Right cardiac atrium (tissue), 5 donors: ENCODE measurements at regions not wholly inside any gene's neighbourhood (a gene's known extent, or its start where the extent isn't known, plus 50 kb on each side); places are given as distances from the start of the nearest gene placed in this dataset.

Source experiments
- ATAC-seq, 2 donors: fragments of 200-7000 bp; cut with Tn5 transposase; one replicate each; pipeline versions ENCODE4 v1.8.0 to v1.9.1; 2020; ENCODE audit warnings: moderate library complexity in 2 of 2, mild to moderate bottlenecking in 1 of 2
- DNase-seq, 3 donors: peaks; one replicate each; pipeline ENCODE4 v3.0.0-alpha.2; 2020
- H3K27ac ChIP-seq: one replicate; pipeline ENCODE4 v1.5.1; 2013; ENCODE audit warnings: mild to moderate bottlenecking, low read length, control low read depth, moderate library complexity
- H3K27me3 ChIP-seq: one replicate; pipeline ENCODE4 v1.6.1; 2013; ENCODE audit not compliant: control insufficient read depth, insufficient read depth
- H3K4me1 ChIP-seq: one replicate; pipeline ENCODE4 v1.6.1; 2013; ENCODE audit warnings: low read length; ENCODE audit not compliant: control insufficient read depth, insufficient read depth
- H3K4me3 ChIP-seq: one replicate; pipeline ENCODE4 v1.5.1; 2013; ENCODE audit warnings: low read length, control low read depth
- H3K9me3 ChIP-seq: one replicate; pipeline ENCODE4 v1.6.1; 2013; ENCODE audit warnings: low read length; ENCODE audit not compliant: control insufficient read depth
- WGBS: extraction: QIAGEN DNeasy Blood & Tissue Kit; methylation state at CpG from one replicate; pipeline ENCODE4 v1.1.7; 2013; 5-methylcytosine and 5-hydroxymethylcytosine counted together
- intact Hi-C, 4 donors: fragments of 100-400 bp; cut with DNase I; formaldehyde crosslinking; loops; one replicate each; pipeline versions ENCODE4 v1.11.0 to v1.14.0; 2022 to 2023
- donor health status: healthy with polysubstance abuse.
- donor health status: DM: no; HTN: yes; CAD: no.
- donor health status: DM: no; HTN: no; CAD: no.
- donor health status: DM: no; HTN: yes; CAD: no; lungs with severe emphysema.
- donor health status: DM: yes; HTN: yes; CAD: no.

DNA sequence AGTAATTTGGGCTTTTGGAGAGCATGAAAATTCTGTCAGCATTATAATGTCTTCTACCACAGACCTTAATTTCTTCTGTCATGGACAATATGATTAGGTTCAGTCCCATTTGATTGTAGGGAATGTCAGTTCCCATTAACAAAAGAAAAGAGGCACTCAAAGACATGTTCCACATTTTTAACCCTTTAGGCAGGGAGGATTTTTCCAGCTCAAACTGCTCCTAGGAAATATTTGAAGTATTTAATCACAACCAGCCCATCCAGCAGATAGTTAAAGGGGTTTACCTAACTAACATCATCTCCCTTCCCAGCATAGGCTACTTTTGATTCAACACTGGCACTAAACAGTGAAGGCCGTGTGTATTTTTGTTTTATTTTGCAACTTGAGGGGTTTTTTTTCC is 256.0 kb downstream of the DHX15 start:
- H3K27ac ChIP-seq: no peak overlapping the region
- intact Hi-C loops: no loop called here
- ATAC-seq (no peak), DNase-seq (no peak)
- no peaks in the 10 kb centered on the region for H3K27me3 ChIP-seq
- H3K4me1 ChIP-seq: no peaks in the 10 kb centered on the region
- no peaks in the 10 kb centered on the region for H3K9me3 ChIP-seq
- WGBS: 53% methylated on average over 1 of the region's 1 CpG
- H3K4me3 ChIP-seq: no peak overlapping the region

DNA sequence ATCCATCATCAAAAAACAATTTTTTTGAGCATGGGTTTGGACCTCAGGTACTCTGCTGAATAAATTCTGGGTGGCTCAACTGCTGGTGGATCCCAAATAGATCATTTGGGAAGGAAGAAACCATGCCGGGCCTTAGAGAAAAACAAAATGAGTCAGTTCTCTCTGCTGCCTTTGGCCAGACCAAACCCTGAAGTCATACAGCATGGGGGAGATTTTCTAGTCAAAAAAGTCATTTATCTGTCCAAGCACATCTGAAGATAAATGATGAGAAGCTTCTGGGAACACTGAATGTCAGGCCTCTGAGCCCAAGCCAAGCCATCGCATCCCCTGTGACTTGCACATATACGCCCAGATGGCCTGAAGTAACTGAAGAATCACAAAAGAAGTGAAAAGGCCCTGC is 261.4 kb downstream of the DHX15 start:
- ATAC-seq (no peak), DNase-seq (no peak)
- no peaks in the 10 kb centered on the region for H3K4me1 ChIP-seq
- no peak overlapping the region for H3K27ac ChIP-seq
- WGBS: 76% methylated on average over 3 of the region's 3 CpGs
- no peak overlapping the region for H3K4me3 ChIP-seq
- no peaks in the 10 kb centered on the region for H3K27me3 ChIP-seq
- no peaks in the 10 kb centered on the region for H3K9me3 ChIP-seq
- intact Hi-C loops: no loop called here

DNA sequence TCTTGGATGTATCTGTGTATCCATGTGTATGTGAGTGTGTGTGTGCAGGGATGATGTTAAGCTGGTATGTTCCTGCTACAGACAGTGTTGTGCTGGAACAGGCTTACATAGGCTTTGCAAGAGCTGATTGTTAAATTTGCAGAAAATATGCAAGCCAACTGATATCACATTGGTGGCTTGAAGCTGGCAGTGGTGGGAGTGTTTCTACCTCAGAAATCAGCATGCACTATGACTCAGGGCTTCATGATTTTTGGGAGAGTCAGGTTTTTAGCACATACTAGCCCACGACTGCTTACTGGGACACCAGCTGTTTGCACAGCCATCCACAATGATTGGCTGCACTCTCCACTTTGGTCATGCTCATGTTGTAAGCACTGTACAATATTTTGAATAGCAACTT is 261.8 kb downstream of the DHX15 start:
- DNase-seq (no peak), ATAC-seq (no peak)
- Histone ChIP-seq H3K27me3 (no peaks in the 10 kb centered on the region), H3K4me1 (no peaks in the 10 kb centered on the region), H3K9me3 (no peaks in the 10 kb centered on the region), H3K27ac (no peak overlapping the region), H3K4me3 (no peak overlapping the region)
- 63% methylated on average over 1 of the region's 1 CpG for WGBS
- intact Hi-C loops: no loop called here

DNA sequence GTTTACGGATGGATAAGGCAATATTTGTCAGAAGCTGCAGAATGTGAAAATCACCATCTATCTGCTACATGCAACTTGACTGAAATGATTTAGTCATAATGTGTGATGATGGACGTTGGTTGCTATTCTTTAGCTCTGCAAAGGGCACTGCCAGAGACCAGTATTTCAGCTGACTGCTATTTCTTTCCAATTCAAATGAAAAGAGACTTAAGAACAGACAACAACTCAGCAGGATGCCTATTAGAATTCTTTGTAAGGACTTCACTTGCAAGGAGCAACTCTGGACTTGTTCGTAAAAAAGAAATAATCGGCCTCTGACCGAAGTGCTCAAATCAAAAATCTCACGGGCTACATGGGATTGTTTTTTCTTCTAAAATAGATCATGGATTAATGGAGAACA is 262.7 kb downstream of the DHX15 start:
- ATAC-seq (no peak), DNase-seq (no peak)
- intact Hi-C loops: no loop called here
- 64% methylated on average over 6 of the region's 6 CpGs for WGBS
- no peaks in the 10 kb centered on the region for H3K27me3 ChIP-seq
- no peak overlapping the region for H3K27ac ChIP-seq
- no peak overlapping the region for H3K4me3 ChIP-seq
- no peaks in the 10 kb centered on the region for H3K9me3 ChIP-seq
- no peaks in the 10 kb centered on the region for H3K4me1 ChIP-seq

DNA sequence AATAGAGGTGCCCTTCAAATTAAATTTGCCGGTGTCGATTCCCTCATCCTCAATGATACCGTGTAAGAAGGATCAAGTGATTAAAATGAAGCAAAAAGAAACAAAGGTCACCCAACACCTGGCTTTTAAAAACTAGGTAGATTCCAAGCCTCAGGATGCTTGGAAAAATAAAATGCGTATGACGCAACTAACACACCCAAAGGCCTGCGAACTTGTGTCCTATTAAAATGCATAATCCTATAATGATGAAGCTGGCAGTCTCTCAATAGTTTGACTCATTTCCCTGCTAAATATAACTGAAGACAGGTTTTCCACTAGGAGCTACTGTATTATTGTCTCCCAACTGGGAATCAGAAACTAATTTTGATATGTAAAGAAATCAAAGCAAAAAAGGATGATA is 263.2 kb downstream of the DHX15 start:
- 55% methylated on average over 6 of the region's 6 CpGs for WGBS
- Histone ChIP-seq H3K9me3 (no peaks in the 10 kb centered on the region), H3K27me3 (no peaks in the 10 kb centered on the region), H3K4me1 (no peaks in the 10 kb centered on the region), H3K4me3 (no peak overlapping the region), H3K27ac (no peak overlapping the region)
- intact Hi-C loops: no loop called here
- no peak for DNase-seq
- ATAC-seq: no peak

DNA sequence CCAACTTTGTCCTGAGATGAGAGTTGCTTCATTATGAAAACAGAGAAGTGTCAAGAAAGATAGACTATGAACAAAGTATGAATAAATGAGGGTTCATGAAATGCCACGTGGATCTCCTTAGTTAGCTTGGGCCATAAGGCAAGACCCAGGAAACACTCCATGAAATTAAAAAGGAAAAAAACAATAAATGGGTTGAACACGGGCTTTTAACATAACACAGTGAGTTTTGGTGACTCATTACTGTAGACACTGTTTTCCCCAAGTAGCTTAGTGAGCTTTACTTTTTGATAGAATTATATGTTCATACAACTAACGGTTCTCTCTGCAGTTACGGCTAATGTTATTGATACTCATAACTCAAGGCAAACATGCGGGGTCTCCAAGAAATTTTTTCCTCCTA is 265.0 kb downstream of the DHX15 start:
- Histone ChIP-seq H3K9me3 (no peaks in the 10 kb centered on the region), H3K27me3 (no peaks in the 10 kb centered on the region)
- 81% methylated on average over 5 of the region's 5 CpGs for WGBS

DNA sequence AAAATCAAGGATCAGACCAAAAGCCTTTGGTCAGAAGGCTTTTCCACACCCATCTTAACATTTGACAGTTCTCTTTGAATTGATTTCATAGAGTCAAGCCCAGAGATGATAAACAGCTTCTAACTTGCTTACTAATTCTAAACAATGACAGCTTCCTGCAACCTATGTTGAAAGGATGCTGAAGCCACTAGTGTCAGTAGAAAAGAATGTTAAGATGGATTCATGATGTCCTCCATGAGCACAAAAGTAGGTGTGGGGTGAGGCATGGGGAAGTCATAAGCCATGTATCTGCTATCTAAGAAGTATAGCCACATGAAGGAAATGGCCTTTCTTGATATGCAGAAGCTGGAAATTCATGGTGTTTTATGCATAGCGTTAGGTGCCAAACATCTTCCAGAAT is 269.3 kb downstream of the DHX15 start:
- H3K27ac ChIP-seq: no peak overlapping the region
- H3K27me3 ChIP-seq: no peaks in the 10 kb centered on the region
- 90% methylated on average over 1 of the region's 1 CpG for WGBS

More for the DNA sequence above, 265.0 kb downstream of the DHX15 start:
- DNase-seq: no peak
- Histone ChIP-seq H3K4me1 (no peaks in the 10 kb centered on the region), H3K4me3 (no peak overlapping the region), H3K27ac (no peak overlapping the region)
- no peak for ATAC-seq
- intact Hi-C loops: no loop called here

DNA sequence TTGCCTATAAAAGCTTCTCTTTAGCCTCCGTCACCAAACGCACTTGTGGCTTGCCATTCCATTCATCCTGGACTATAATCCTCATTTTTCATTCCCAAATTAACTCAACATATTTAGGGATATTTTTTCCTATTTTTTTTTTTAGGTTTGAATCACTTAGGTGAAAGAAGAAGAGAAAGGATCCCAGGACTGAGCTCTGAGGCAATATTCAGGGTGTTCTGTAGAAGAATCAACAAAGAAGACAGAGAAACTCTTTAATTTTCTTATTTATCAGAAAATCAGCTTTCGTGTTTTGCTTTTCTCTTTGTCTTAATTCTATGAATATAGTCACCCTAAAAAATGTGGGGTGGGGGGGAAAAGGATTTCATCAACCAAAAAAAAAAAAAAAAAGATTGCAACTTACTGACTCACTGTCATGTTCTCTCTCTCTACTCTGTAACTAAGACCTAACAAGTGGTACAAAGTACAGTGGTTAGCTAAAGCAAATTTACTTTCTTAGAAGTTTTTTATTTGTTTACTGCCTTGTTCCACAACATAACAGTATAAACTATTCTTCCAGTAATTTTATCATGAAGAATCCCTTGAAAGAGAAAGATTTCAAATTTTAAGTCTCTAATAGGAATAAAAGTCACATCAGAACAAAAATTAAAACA is 272.0 kb downstream of the DHX15 start:
- intact Hi-C loops: no loop called here
- 77% methylated on average over 3 of the region's 3 CpGs for WGBS
- DNase-seq: no peak

More for the DNA sequence above, 269.3 kb downstream of the DHX15 start:
- ATAC-seq (no peak), DNase-seq (no peak)
- Histone ChIP-seq H3K4me1 (no peaks in the 10 kb centered on the region), H3K9me3 (no peaks in the 10 kb centered on the region), H3K4me3 (no peak overlapping the region)
- intact Hi-C loops: no loop called here

DNA sequence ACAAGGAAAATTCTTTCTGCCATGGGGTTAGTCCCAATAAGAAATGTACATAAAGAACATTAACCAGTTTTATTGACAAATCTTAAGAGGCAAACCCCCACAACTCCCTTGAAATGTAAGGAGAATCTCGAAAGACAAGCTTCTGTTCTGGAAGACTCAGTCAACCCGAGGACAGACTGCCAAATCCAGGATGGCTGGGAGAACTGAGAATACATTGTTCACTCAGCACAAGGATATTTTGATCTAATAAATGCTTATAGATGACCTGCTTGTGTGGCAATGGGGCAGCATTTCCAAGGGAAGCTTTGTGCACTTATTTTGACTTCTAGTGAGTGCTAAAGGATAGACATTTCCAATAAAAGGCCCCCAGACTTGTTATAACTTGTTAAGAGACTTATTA is 280.4 kb downstream of the DHX15 start:
- Histone ChIP-seq H3K9me3 (no peaks in the 10 kb centered on the region), H3K4me3 (no peak overlapping the region), H3K27ac (no peak overlapping the region), H3K4me1 (no peaks in the 10 kb centered on the region), H3K27me3 (no peaks in the 10 kb centered on the region)
- intact Hi-C loops: no loop called here
- ATAC-seq: no peak
- no peak for DNase-seq
- WGBS: 59% methylated on average over 2 of the region's 2 CpGs

More for the DNA sequence above, 272.0 kb downstream of the DHX15 start:
- no peak for ATAC-seq
- Histone ChIP-seq H3K4me1 (no peaks in the 10 kb centered on the region), H3K27me3 (no peaks in the 10 kb centered on the region), H3K27ac (no peak overlapping the region), H3K9me3 (no peaks in the 10 kb centered on the region), H3K4me3 (no peak overlapping the region)

DNA sequence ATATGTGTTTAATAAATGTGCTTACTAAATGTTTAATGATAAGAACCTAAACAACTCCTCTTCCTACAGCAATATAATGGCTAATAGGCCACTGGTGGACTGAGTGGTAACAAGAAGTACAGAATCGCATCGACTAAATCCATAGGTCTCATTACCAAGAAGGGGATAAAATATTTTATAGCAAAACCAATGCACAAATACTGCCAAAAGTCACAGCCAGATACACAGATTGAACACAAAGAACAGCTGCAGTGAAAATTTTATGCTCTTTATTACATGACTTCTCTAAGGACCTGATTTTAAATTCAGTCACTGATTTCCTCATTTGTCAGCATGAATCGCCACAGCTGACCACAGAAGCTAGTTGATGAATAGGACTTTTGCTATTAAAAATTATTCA is 285.4 kb downstream of the DHX15 start:
- Histone ChIP-seq H3K27me3 (no peaks in the 10 kb centered on the region), H3K9me3 (no peaks in the 10 kb centered on the region), H3K4me3 (no peak overlapping the region), H3K27ac (no peak overlapping the region), H3K4me1 (no peaks in the 10 kb centered on the region)
- intact Hi-C loops: no loop called here
- no peak for ATAC-seq
- DNase-seq: no peak
- 83% methylated on average over 3 of the region's 3 CpGs for WGBS

DNA sequence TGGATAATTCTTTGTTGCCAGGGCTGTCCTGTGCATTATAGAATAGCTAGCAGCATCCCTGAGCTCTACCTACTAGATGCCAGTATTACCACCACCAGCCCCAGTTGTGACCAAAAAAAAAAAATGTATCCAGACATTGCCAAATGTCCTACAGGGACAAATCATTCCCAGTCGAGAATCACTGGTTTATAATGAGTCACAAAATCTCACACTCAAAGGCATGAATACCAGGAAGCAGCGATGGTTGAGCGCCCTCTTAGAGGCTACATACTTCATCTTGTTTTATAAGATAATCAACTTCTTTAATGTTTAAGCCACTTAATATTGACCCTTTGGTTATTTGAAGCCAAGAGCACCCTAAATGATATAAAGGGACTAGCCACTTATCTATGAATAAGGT is 297.3 kb downstream of the DHX15 start:
- ATAC-seq: no peak
- Histone ChIP-seq H3K4me3 (no peak overlapping the region), H3K4me1 (no peaks in the 10 kb centered on the region), H3K9me3 (no peaks in the 10 kb centered on the region), H3K27ac (no peak overlapping the region), H3K27me3 (no peaks in the 10 kb centered on the region)
- no peak for DNase-seq
- intact Hi-C loops: no loop called here
- 75% methylated on average over 3 of the region's 3 CpGs for WGBS

DNA sequence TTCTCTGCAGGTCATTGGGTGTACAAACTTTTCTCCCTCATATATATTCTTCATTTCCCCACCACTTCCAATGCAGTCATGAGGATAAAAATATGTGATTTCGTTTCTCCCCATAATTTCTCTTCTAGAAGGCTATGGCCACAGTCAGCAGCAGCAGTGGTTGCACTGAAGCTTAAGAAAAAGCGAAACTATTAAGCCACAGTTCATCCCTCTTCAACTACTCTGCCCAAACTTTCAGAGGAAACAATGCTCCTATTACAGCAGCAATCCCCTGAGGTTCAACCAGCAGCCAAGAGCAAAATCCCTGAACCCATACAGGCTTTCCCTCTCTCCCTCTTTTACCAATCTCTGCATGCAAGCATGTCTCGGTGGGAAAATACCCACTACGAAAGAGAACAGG is 298.6 kb downstream of the DHX15 start:
- no peak for DNase-seq
- Histone ChIP-seq H3K9me3 (no peaks in the 10 kb centered on the region), H3K27ac (no peak overlapping the region), H3K4me3 (no peak overlapping the region), H3K4me1 (no peaks in the 10 kb centered on the region), H3K27me3 (no peaks in the 10 kb centered on the region)
- no peak for ATAC-seq
- intact Hi-C loops: no loop called here
- 64% methylated on average over 4 of the region's 4 CpGs for WGBS
